PC-3 (cell line): ENCODE measurements at regions not wholly inside any gene's neighbourhood (a gene's known extent, or its start where the extent isn't known, plus 50 kb on each side); places are given as distances from the start of the nearest gene placed in this dataset.

Source experiments
- CTCF ChIP-seq: fragments of 300-600 bp; sonication (generic); conservative IDR thresholded peaks from 2 replicates; pipeline ENCODE4 v1.5.1; 2017; ENCODE audit warnings: antibody characterized with exemption, low read depth, mild to moderate bottlenecking, low read length
- EZH2 ChIP-seq: fragments of 300-600 bp; sonication (generic); IDR thresholded peaks from one replicate; pipeline ENCODE4 v1.6.1; 2017; ENCODE audit warnings: antibody characterized with exemption, mild to moderate bottlenecking, low read length; ENCODE audit not compliant: unreplicated experiment
- EZH2phosphoT487 ChIP-seq: fragments of 300-600 bp; sonication (generic); IDR thresholded peaks from 2 replicates; pipeline ENCODE4 v1.6.1; 2018; ENCODE audit warnings: mild to moderate bottlenecking, antibody characterized with exemption, low read length, borderline replicate concordance

- no peak for TF ChIP-seq CTCF
- TF ChIP-seq EZH2: no peak
- no peak for TF ChIP-seq EZH2phosphoT487
Observed at GRCh38 chr2:23155022-23155421, 230.0 kb upstream of the KLHL29 start.
